ENCODE measurements at regions not wholly inside any gene's neighbourhood (a gene's known extent, or its start where the extent isn't known, plus 50 kb on each side); places are given as distances from the start of the nearest gene placed in this dataset.
"Not testable (repeated sequence)": the region's sequence is repeated elsewhere in the genome, so short reads cannot be mapped to it uniquely, and the experiment has no call there.

GRCh38 chr1:30101016-30101415 lies 622.4 kb downstream of the MATN1 start:
- DNase-seq: no peak

GRCh38 chr1:30100524-30100862 lies 622.9 kb downstream of the MATN1 start:
- no peak for DNase-seq

- DNase-seq: no peak
These were observed 623.5 kb downstream of the MATN1 start for GRCh38 chr1:30099587-30100523.

- DNase-seq: not testable (repeated sequence)
These were observed 625.5 kb downstream of the MATN1 start for GRCh38 chr1:30097851-30098250.

- DNase-seq: no peak
These were observed 627.8 kb downstream of the MATN1 start for GRCh38 chr1:30095451-30096025.

GRCh38 chr1:30095051-30095450 lies 628.3 kb downstream of the MATN1 start:
- DNase-seq: no peak

- DNase-seq: no peak
These were observed 631.1 kb downstream of the MATN1 start for GRCh38 chr1:30092051-30092858.

GRCh38 chr1:30090162-30090820 lies 633.1 kb downstream of the MATN1 start:
- DNase-seq: no peak

- DNase-seq: peak; percentile 19
These were observed 634.4 kb downstream of the MATN1 start for GRCh38 chr1:30089024-30089430.

- no peak for DNase-seq
These were observed 634.8 kb downstream of the MATN1 start for GRCh38 chr1:30088594-30088993.

- no peak for DNase-seq
These were observed 635.9 kb downstream of the MATN1 start for GRCh38 chr1:30087465-30087864.

GRCh38 chr1:30085811-30086770 lies 637.3 kb downstream of the MATN1 start:
- DNase-seq: no peak

- no peak for DNase-seq
These were observed 638.3 kb downstream of the MATN1 start for GRCh38 chr1:30084909-30085571.

GRCh38 chr1:30083800-30084464 lies 639.5 kb downstream of the MATN1 start:
- DNase-seq: no peak

- no peak for DNase-seq
These were observed 641.8 kb downstream of the MATN1 start for GRCh38 chr1:30081379-30082102.

GRCh38 chr1:30075916-30076315 lies 647.5 kb downstream of the MATN1 start:
- DNase-seq: not testable (repeated sequence)

- no peak for DNase-seq
These were observed 654.5 kb downstream of the MATN1 start for GRCh38 chr1:30068787-30069472.

GRCh38 chr1:30064547-30064946 lies 658.8 kb downstream of the MATN1 start:
- DNase-seq: no peak

- DNase-seq: no peak
These were observed 659.6 kb downstream of the MATN1 start for GRCh38 chr1:30063621-30064280.
